A549 (cell line): ENCODE measurements at regions not wholly inside any gene's neighbourhood (a gene's known extent, or its start where the extent isn't known, plus 50 kb on each side); places are given as distances from the start of the nearest gene placed in this dataset.
"Not testable (repeated sequence)": the region's sequence is repeated elsewhere in the genome, so short reads cannot be mapped to it uniquely, and the experiment has no call there.

Source experiments
- ATAC-seq, 2 experiments: fragments of 200-7000 bp in 1 of 2; fragments of >200 bp in 1 of 2; cut with Nextera tagmentation in 1 of 2; cut with Tn5 transposase in 1 of 2; 3 replicates each; pipeline versions ENCODE4 v1.8.0 to v1.9.1; 2018 to 2020; ENCODE audit warnings: mild to moderate bottlenecking in 1 of 2, moderate library complexity in 1 of 2
- CTCF ChIA-PET: fragments of 300-600 bp; sonication (Branson Sonifier 250); formaldehyde crosslinking; extraction: SDS; loops from one replicate; lab custom pipeline; 2021; ENCODE audit warnings: antibody characterized with exemption, inconsistent platforms; lab: Yijun Ruan, JAX
- POLR2A ChIA-PET: fragments of 350-600 bp; formaldehyde crosslinking; extraction: SDS; loops from one replicate; lab custom pipeline; 2021; ENCODE audit warnings: antibody characterized with exemption, inconsistent platforms; lab: Yijun Ruan, JAX
- DNase-seq, 2 experiments: peaks; one replicate each; pipeline versions ENCODE4 v3.0.0 to v3.0.0-alpha.2; 2011 to 2016; ENCODE audit warnings: low read depth in 1 of 2, low spot score in 1 of 2
- FAIRE-seq: peaks from 2 replicates; lab custom pipeline; 2011; peaks lifted over from hg19 to GRCh38; lab: Jason Lieb, UNC
- H3K27ac ChIP-seq, 2 experiments: fragments of >200 bp; sonication (Bioruptor Twin); formaldehyde crosslinking; 3 replicates each; pipeline ENCODE4 v1.5.1; 2016 to 2017
- H3K4me1 ChIP-seq: fragments of >200 bp; sonication (Bioruptor Twin); formaldehyde crosslinking; 3 replicates; pipeline ENCODE4 v1.6.1; 2016
- H3K4me2 ChIP-seq: fragments of >200 bp; sonication (Bioruptor Twin); formaldehyde crosslinking; 3 replicates; pipeline ENCODE4 v1.6.1; 2016
- H3K4me3 ChIP-seq: fragments of >200 bp; sonication (Bioruptor Twin); formaldehyde crosslinking; 3 replicates; pipeline ENCODE4 v1.5.1; 2016
- H3K9me3 ChIP-seq: fragments of >200 bp; sonication (Bioruptor Twin); formaldehyde crosslinking; 3 replicates; pipeline ENCODE4 v1.6.1; 2016
- BCL3 ChIP-seq: fragments of >200 bp; sonication (Bioruptor Twin); formaldehyde crosslinking; IDR thresholded peaks from 3 replicates; pipeline ENCODE4 v1.6.1; 2016
- BHLHE40 ChIP-seq: IDR thresholded peaks from 2 replicates; pipeline ENCODE4 v1.6.1; 2012; ENCODE audit warnings: low read depth, low read length, inconsistent platforms
- CBX2 ChIP-seq: fragments of 200-600 bp; sonication (generic); IDR thresholded peaks from 2 replicates; pipeline ENCODE4 v1.6.1; 2016; ENCODE audit warnings: low read depth, mild to moderate bottlenecking, borderline replicate concordance
- CHD4 ChIP-seq: fragments of 200-600 bp; sonication (generic); IDR thresholded peaks from 2 replicates; pipeline ENCODE4 v1.6.1; 2016; ENCODE audit warnings: antibody characterized with exemption, mild to moderate bottlenecking, borderline replicate concordance
- EP300 ChIP-seq, 2 experiments: fragments of >200 bp; sonication (Bioruptor Twin); formaldehyde crosslinking; IDR thresholded peaks; 2 replicates in 1 of 2; 3 replicates in 1 of 2; pipeline ENCODE4 v1.6.1; 2016 to 2017
- HDAC2 ChIP-seq: fragments of 200-600 bp; sonication (generic); IDR thresholded peaks from 2 replicates; pipeline ENCODE4 v1.6.1; 2016
- HMGXB4 ChIP-seq: fragments of 250-450 bp; sonication (Bioruptor Pico); IDR thresholded peaks from 2 replicates; pipeline ENCODE4 v1.5.0; 2021; ENCODE audit warnings: mild to moderate bottlenecking, moderate library complexity, borderline replicate concordance
- JUNB ChIP-seq: fragments of >200 bp; sonication (Bioruptor Twin); formaldehyde crosslinking; IDR thresholded peaks from 2 replicates; pipeline ENCODE4 v1.6.1; 2016
- MAZ ChIP-seq: fragments of 150-350 bp; IDR thresholded peaks from 2 replicates; pipeline ENCODE4 v1.6.1; 2014; ENCODE audit warnings: antibody characterized with exemption, low read depth, low read length, borderline replicate concordance
- NR3C1 ChIP-seq: fragments of >200 bp; sonication (Bioruptor Twin); formaldehyde crosslinking; IDR thresholded peaks from 3 replicates; pipeline ENCODE4 v1.6.1; 2017
- PHF8 ChIP-seq: fragments of 200-600 bp; sonication (generic); IDR thresholded peaks from 2 replicates; pipeline ENCODE4 v1.6.1; 2016; ENCODE audit warnings: low read depth, mild to moderate bottlenecking, antibody characterized with exemption, moderate library complexity, borderline replicate concordance
- POLR2A ChIP-seq: IDR thresholded peaks from 2 replicates; pipeline ENCODE4 v1.6.1; 2012; ENCODE audit warnings: mild to moderate bottlenecking, low read length
- RAD21 ChIP-seq, 2 experiments: fragments of >200 bp in 1 of 2; sonication (Bioruptor Twin) in 1 of 2; formaldehyde crosslinking in 1 of 2; IDR thresholded peaks in 1 of 2; conservative IDR thresholded peaks in 1 of 2; 2 replicates in 1 of 2; 3 replicates in 1 of 2; pipeline ENCODE4 v1.6.1; 2012 to 2018; ENCODE audit warnings: inconsistent platforms in 1 of 2
- RARB ChIP-seq: fragments of 250-450 bp; sonication (Bioruptor Pico); IDR thresholded peaks from 2 replicates; pipeline ENCODE4 v1.8.0; 2021; ENCODE audit warnings: mild to moderate bottlenecking, moderate library complexity
- RCOR1 ChIP-seq: fragments of 150-350 bp; IDR thresholded peaks from 2 replicates; pipeline ENCODE4 v1.6.1; 2014; ENCODE audit warnings: antibody characterized with exemption, low read length, low read depth
- RFX5 ChIP-seq: fragments of 450-650 bp; IDR thresholded peaks from 2 replicates; pipeline ENCODE4 v1.7.1; 2014; ENCODE audit warnings: antibody characterized with exemption, mild to moderate bottlenecking, moderate library complexity
- TP53 ChIP-seq: fragments of 250-450 bp; sonication (Bioruptor Pico); IDR thresholded peaks from 2 replicates; pipeline ENCODE4 v1.5.0; 2021; ENCODE audit warnings: mild to moderate bottlenecking, moderate library complexity
- USF2 ChIP-seq: fragments of 450-650 bp; IDR thresholded peaks from 2 replicates; pipeline ENCODE4 v1.6.1; 2014; ENCODE audit warnings: antibody characterized with exemption
- ZNF302 ChIP-seq: fragments of 250-450 bp; sonication (Bioruptor Pico); IDR thresholded peaks from 2 replicates; pipeline ENCODE4 v1.9.0; 2021; ENCODE audit warnings: inconsistent platforms, mild to moderate bottlenecking, moderate library complexity
- WGBS: methylation state at CpG from one replicate; pipeline ENCODE4 v1.1.6; 2017; ENCODE audit errors: missing lambda C conversion rate; 5-methylcytosine and 5-hydroxymethylcytosine counted together
- TF ChIP-seq, protein P1 (sequence below): IDR thresholded peaks from 2 replicates; pipeline ENCODE4 v1.6.1; 2012

GRCh38 chr18:8990276-8991031 is 112.0 kb upstream of the NDUFV2 start:
- no peak for TF ChIP-seq POLR2A
- TF ChIP-seq EP300 (IDR thresholded peaks at IDR 0.05), result no peak
- TF ChIP-seq MAZ, result no peak
- no peak for TF ChIP-seq TP53 (CRISPR knock-in tag)
- no peak for TF ChIP-seq RFX5
- no peak for TF ChIP-seq BCL3
- H3K27ac ChIP-seq, result peak overlapping the region in 1 of 2 experiments; percentile 54; a peak in 2 of 6 replicates
- FAIRE-seq, result no peak
- no peaks in the 10 kb centered on the region for H3K9me3 ChIP-seq
- no peak for DNase-seq
- no peak overlapping the region for H3K4me3 ChIP-seq
- CTCF ChIA-PET, result interaction anchor here (0.6 to 5.4 kb wide), 4 partner anchors 9 to 501 kb away, joined by 3 to 65 read pairs (median 12); no protein-coding TSS in a partner anchor
- ATAC-seq, result no peak
- WGBS, result 87% methylated on average over 17 of the region's 27 CpGs
- POLR2A ChIA-PET, result no interaction called here
- peaks cover 21% of the 10 kb centered on the region for H3K4me1 ChIP-seq
- H3K4me2 ChIP-seq, result no peak overlapping the region

DNA sequence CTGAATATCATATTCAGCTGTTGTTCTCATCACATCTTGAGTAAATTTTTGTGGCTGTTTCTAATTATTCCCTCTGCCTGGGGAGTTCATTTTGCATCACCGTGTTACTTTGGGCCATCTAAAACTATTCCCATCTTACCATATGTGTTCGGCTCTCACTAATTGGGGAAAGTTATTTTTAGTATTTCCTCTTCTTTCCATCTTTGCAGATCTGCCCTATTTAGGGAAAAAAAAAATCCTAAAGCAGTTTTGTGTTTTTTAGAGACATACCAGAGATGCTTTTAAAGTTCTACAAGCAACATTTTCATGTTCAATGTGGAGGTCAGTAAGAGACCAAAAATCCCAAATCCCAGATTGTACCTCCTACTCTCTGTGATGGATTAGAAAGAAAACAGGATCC is 111.3 kb upstream of the NDUFV2 start:
- no peak overlapping the region for H3K4me2 ChIP-seq
- H3K27ac ChIP-seq, result peak overlapping the region in 1 of 2 experiments; percentile 54; a peak in 1 of 6 replicates
- peaks cover 23% of the 10 kb centered on the region for H3K4me1 ChIP-seq
- 100% methylated on average over 2 of the region's 2 CpGs for WGBS
- no peak for FAIRE-seq
- TF ChIP-seq, protein P1, sequence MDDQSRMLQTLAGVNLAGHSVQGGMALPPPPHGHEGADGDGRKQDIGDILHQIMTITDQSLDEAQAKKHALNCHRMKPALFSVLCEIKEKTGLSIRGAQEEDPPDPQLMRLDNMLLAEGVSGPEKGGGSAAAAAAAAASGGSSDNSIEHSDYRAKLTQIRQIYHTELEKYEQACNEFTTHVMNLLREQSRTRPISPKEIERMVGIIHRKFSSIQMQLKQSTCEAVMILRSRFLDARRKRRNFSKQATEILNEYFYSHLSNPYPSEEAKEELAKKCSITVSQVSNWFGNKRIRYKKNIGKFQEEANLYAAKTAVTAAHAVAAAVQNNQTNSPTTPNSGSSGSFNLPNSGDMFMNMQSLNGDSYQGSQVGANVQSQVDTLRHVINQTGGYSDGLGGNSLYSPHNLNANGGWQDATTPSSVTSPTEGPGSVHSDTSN, result no peak
- TF ChIP-seq ZNF302 (CRISPR knock-in tag) (no peak), RARB (CRISPR knock-in tag) (no peak), TP53 (CRISPR knock-in tag) (no peak), HMGXB4 (CRISPR knock-in tag) (no peak), EP300 (IDR thresholded peaks at IDR 0.05) (no peak), BHLHE40 (no peak)
- TF ChIP-seq, all 56 proteins: peak for 0
- no peak for DNase-seq
- POLR2A ChIA-PET, result no interaction called here
- CTCF ChIA-PET, result interaction anchor here (1.1 to 5.4 kb wide), 2 partner anchors 24 to 337 kb away, joined by 3 to 65 read pairs; no protein-coding TSS in a partner anchor
- Histone ChIP-seq H3K4me3 (no peak overlapping the region), H3K9me3 (no peaks in the 10 kb centered on the region)
- ATAC-seq, result no peak

DNA sequence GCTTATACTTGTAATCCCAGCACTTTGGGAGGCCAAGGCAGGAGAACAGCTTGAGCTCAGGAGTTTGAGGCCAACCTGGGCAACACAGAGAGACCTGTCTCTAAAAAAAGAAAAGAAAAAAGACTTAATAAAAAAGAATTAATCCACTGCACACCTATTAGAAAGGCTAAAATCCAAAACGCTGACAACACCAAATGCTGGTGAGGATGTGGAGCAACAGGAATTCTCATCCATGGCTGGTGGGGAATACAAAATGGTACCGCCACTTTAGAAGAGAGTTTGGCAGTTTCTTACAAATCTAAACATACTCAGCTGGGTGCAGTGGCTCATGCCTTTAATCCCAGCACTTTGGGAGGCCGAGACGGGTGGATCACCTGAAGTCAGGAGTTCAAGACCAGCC is 110.0 kb upstream of the NDUFV2 start:
- H3K4me3 ChIP-seq, ATAC-seq, H3K4me2 ChIP-seq, DNase-seq, FAIRE-seq, H3K9me3 ChIP-seq, H3K27ac ChIP-seq, POLR2A ChIA-PET: not testable (repeated sequence)
- WGBS, result 87% methylated on average over 4 of the region's 4 CpGs
- CTCF ChIA-PET, result interaction anchor here (0.9 to 1.5 kb wide), 2 partner anchors 296 to 364 kb away, joined by 3 read pairs; no protein-coding TSS in a partner anchor
- H3K4me1 ChIP-seq, result peaks cover 19% of the 10 kb centered on the region

DNA sequence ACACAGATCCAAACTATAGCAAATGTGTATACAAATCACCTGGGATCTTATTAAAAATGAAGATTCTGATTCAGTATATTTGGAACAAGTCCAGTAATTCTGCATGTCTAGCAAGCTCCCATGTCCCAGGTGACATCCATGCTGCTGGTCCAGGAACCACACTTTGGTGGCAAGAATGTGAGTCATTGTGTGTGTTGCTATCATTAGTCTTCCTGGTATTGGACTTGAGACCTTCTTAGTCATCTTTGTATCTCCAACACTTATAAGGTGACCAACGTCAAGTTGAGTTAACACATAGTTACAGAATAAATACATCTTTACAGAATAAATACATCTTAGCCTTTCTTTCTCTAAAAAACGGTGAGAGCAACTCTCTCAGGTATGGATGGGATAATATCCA is 107.9 kb upstream of the NDUFV2 start:
- peak in 1 of 2 experiments; percentile 38 for DNase-seq
- FAIRE-seq, result no peak

More for the DNA sequence above, 107.9 kb upstream of the NDUFV2 start:
- no peak overlapping the region for H3K4me2 ChIP-seq
- TF ChIP-seq RAD21 (conservative IDR thresholded peaks at IDR 0.05 in 1 of 2, IDR thresholded peaks at IDR 0.05 in 1 of 2) (no peak), MAZ (no peak), CHD4 (no peak), RCOR1 (no peak), USF2 (no peak), NR3C1 (no peak), HDAC2 (no peak), PHF8 (no peak), CBX2 (no peak), JUNB (no peak)
- TF ChIP-seq, all 56 proteins: peak for 0
- H3K4me3 ChIP-seq, result no peak overlapping the region
- no peak for ATAC-seq
- CTCF ChIA-PET, result interaction anchor here (2.7 kb wide), 1 partner anchor 11 kb away, joined by 9 read pairs; no protein-coding TSS in a partner anchor
- WGBS, result 16% methylated on average over 2 of the region's 2 CpGs
- POLR2A ChIA-PET, result no interaction called here
- H3K27ac ChIP-seq, result no peak overlapping the region
- H3K4me1 ChIP-seq, result peaks cover 24% of the 10 kb centered on the region
- no peaks in the 10 kb centered on the region for H3K9me3 ChIP-seq
